ENCODE measurements at regions not wholly inside any gene's neighbourhood (a gene's known extent, or its start where the extent isn't known, plus 50 kb on each side); places are given as distances from the start of the nearest gene placed in this dataset.

DNA sequence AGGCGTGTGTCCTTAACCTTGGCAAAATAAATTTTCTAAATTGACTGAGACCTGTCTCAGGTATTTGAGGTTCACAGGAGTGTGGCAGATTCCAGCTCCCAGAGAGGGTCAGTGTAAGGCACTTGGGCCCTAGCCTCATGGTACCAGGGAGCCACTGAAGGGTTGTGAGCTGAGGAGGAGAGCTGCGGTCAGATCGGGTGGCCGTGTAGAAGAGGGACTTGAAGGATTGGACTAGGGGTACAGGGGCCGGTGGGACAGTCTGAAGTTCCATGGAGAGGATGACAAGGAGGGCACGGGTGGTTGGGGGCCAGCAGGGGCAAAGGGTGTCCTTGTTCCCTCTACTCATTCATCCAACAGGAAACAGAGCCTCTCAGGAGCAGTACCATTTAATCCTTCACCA is 327.0 kb upstream of the HS6ST1 start:
- no peak overlapping the region for H3K4me3 ChIP-seq (ENCODE audit: low read depth, low read length)
- no peaks in the 10 kb centered on the region for H3K36me3 ChIP-seq (ENCODE audit: control insufficient read depth, insufficient read depth, low read length)
- H3K9me3 ChIP-seq (ENCODE audit: control insufficient read depth, insufficient read depth, low read depth, low read length), result no peaks in the 10 kb centered on the region
- H3K9ac ChIP-seq (ENCODE audit: low read length), result peak overlapping the region; percentile 8
- peaks cover 38% of the 10 kb centered on the region for H3K4me1 ChIP-seq (ENCODE audit: control insufficient read depth, insufficient read depth, low read length)
- peaks cover 5% of the 10 kb centered on the region; the same call in 1 of the 2 replicates for H3K27me3 ChIP-seq (ENCODE audit: control insufficient read depth, insufficient read depth, low read length)
- peak overlapping the region; percentile 2; the same call in 1 of the 2 replicates for H3K27ac ChIP-seq (ENCODE audit: low read depth, low read length)

DNA sequence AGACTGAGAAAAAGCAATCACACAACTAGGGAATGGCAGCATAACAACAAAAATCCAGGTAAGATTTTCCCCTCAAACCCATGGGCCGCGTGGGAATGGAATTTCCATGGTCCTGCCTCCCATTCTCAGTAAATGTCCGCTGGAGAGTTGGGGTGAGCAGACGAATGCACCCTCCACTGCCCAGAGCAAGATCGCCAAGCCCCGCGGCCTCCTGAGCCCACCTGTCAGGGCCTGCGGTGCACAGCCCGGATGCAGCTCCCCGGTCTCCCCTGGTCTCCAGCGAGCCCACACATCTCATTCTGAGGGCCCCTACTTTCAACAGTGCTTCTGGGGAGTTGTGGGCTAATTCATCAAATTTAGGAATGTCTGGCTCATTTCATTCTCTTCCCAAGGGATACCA is 327.4 kb upstream of the HS6ST1 start:
- no peak overlapping the region for H3K9ac ChIP-seq (ENCODE audit: low read length)
- H3K27me3 ChIP-seq (ENCODE audit: control insufficient read depth, insufficient read depth, low read length), result peaks cover 5% of the 10 kb centered on the region; the same call in 1 of the 2 replicates
- no peak overlapping the region for H3K4me3 ChIP-seq (ENCODE audit: low read depth, low read length)
- H3K9me3 ChIP-seq (ENCODE audit: control insufficient read depth, insufficient read depth, low read depth, low read length), result no peaks in the 10 kb centered on the region
- H3K36me3 ChIP-seq (ENCODE audit: control insufficient read depth, insufficient read depth, low read length), result no peaks in the 10 kb centered on the region
- no peak overlapping the region for H3K27ac ChIP-seq (ENCODE audit: low read depth, low read length)
- peaks cover 35% of the 10 kb centered on the region for H3K4me1 ChIP-seq (ENCODE audit: control insufficient read depth, insufficient read depth, low read length)

GRCh38 chr2:128646691-128647090 is 328.0 kb upstream of the HS6ST1 start:
- H3K9me3 ChIP-seq (ENCODE audit: control insufficient read depth, insufficient read depth, low read depth, low read length), result no peaks in the 10 kb centered on the region
- H3K27ac ChIP-seq (ENCODE audit: low read depth, low read length), result no peak overlapping the region
- no peak overlapping the region for H3K9ac ChIP-seq (ENCODE audit: low read length)
- H3K36me3 ChIP-seq (ENCODE audit: control insufficient read depth, insufficient read depth, low read length), result no peaks in the 10 kb centered on the region
- H3K27me3 ChIP-seq (ENCODE audit: control insufficient read depth, insufficient read depth, low read length), result 0 out of 2 replicates have a peak, but pooled peaks cover 5% of the 10 kb centered on the region
- no peak overlapping the region for H3K4me3 ChIP-seq (ENCODE audit: low read depth, low read length)
- H3K4me1 ChIP-seq (ENCODE audit: control insufficient read depth, insufficient read depth, low read length), result peaks cover 35% of the 10 kb centered on the region

GRCh38 chr2:128651000-128651399 is 332.3 kb upstream of the HS6ST1 start:
- Histone ChIP-seq H3K36me3 (ENCODE audit: control insufficient read depth, insufficient read depth, low read length) (no peaks in the 10 kb centered on the region), H3K4me3 (ENCODE audit: low read depth, low read length) (no peak overlapping the region), H3K9ac (ENCODE audit: low read length) (no peak overlapping the region), H3K9me3 (ENCODE audit: control insufficient read depth, insufficient read depth, low read depth, low read length) (no peaks in the 10 kb centered on the region), H3K27me3 (ENCODE audit: control insufficient read depth, insufficient read depth, low read length) (no peaks in the 10 kb centered on the region), H3K4me1 (ENCODE audit: control insufficient read depth, insufficient read depth, low read length) (peaks cover 3% of the 10 kb centered on the region), H3K27ac (ENCODE audit: low read depth, low read length) (no peak overlapping the region)

GRCh38 chr2:128654408-128654807 is 335.7 kb upstream of the HS6ST1 start:
- Histone ChIP-seq H3K4me3 (ENCODE audit: low read depth, low read length) (no peak overlapping the region), H3K27me3 (ENCODE audit: control insufficient read depth, insufficient read depth, low read length) (no peaks in the 10 kb centered on the region), H3K27ac (ENCODE audit: low read depth, low read length) (no peak overlapping the region), H3K9me3 (ENCODE audit: control insufficient read depth, insufficient read depth, low read depth, low read length) (no peaks in the 10 kb centered on the region), H3K9ac (ENCODE audit: low read length) (no peak overlapping the region), H3K4me1 (ENCODE audit: control insufficient read depth, insufficient read depth, low read length) (no peaks in the 10 kb centered on the region), H3K36me3 (ENCODE audit: control insufficient read depth, insufficient read depth, low read length) (no peaks in the 10 kb centered on the region)

DNA sequence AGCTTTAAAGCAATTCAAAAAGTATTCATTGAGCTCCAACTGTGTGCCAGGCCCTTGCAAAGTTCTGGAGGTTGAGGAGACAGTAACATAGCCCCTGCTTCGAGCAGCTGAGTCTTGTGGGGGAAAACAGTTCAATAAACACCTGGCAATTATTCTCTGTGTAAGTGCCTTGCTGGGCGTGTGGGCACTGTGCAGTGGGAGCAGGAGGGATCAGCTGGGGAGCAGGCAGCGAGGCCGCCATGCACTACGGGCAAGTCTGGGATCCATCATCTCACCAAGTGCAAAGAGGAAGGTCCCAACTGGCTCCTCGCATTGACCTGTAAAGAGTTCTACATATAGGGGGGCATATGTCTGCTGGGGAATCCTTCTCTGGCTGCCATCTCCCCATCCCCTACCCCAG is 342.2 kb upstream of the HS6ST1 start:
- H3K4me3 ChIP-seq (ENCODE audit: low read depth, low read length), result no peak overlapping the region
- no peak overlapping the region for H3K9ac ChIP-seq (ENCODE audit: low read length)
- no peaks in the 10 kb centered on the region for H3K36me3 ChIP-seq (ENCODE audit: control insufficient read depth, insufficient read depth, low read length)
- H3K27ac ChIP-seq (ENCODE audit: low read depth, low read length), result no peak overlapping the region
- H3K27me3 ChIP-seq (ENCODE audit: control insufficient read depth, insufficient read depth, low read length), result no peaks in the 10 kb centered on the region
- no peaks in the 10 kb centered on the region for H3K9me3 ChIP-seq (ENCODE audit: control insufficient read depth, insufficient read depth, low read depth, low read length)
- H3K4me1 ChIP-seq (ENCODE audit: control insufficient read depth, insufficient read depth, low read length), result peaks cover 9% of the 10 kb centered on the region

DNA sequence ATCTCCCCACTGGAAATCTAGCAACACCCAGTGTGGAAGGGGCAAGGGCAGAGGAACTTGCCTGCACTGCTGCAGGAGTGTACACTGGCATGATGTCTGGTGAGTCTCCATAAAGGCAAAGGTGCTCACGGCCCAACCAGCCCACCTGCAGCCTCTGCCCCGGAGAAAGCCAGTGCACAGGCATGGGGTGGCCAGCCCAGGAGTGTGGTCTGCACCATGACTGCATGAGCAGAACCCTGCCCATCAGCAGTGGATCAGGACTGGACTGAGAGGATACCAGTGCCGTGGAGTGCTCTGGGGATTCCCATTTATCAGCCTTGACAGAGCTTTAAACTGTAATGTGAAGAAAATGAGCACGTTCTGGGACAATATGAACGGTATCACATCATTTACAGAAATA is 342.6 kb upstream of the HS6ST1 start:
- no peaks in the 10 kb centered on the region for H3K9me3 ChIP-seq (ENCODE audit: control insufficient read depth, insufficient read depth, low read depth, low read length)
- H3K36me3 ChIP-seq (ENCODE audit: control insufficient read depth, insufficient read depth, low read length), result no peaks in the 10 kb centered on the region
- no peaks in the 10 kb centered on the region for H3K27me3 ChIP-seq (ENCODE audit: control insufficient read depth, insufficient read depth, low read length)
- H3K4me3 ChIP-seq (ENCODE audit: low read depth, low read length), result no peak overlapping the region
- H3K9ac ChIP-seq (ENCODE audit: low read length), result no peak overlapping the region
- H3K27ac ChIP-seq (ENCODE audit: low read depth, low read length), result no peak overlapping the region
- peaks cover 9% of the 10 kb centered on the region for H3K4me1 ChIP-seq (ENCODE audit: control insufficient read depth, insufficient read depth, low read length)

GRCh38 chr2:128662051-128662471 is 343.4 kb upstream of the HS6ST1 start:
- Histone ChIP-seq H3K36me3 (ENCODE audit: control insufficient read depth, insufficient read depth, low read length) (no peaks in the 10 kb centered on the region), H3K9ac (ENCODE audit: low read length) (no peak overlapping the region), H3K4me3 (ENCODE audit: low read depth, low read length) (no peak overlapping the region), H3K27ac (ENCODE audit: low read depth, low read length) (no peak overlapping the region), H3K9me3 (ENCODE audit: control insufficient read depth, insufficient read depth, low read depth, low read length) (no peaks in the 10 kb centered on the region), H3K27me3 (ENCODE audit: control insufficient read depth, insufficient read depth, low read length) (no peaks in the 10 kb centered on the region), H3K4me1 (ENCODE audit: control insufficient read depth, insufficient read depth, low read length) (peaks cover 9% of the 10 kb centered on the region)

DNA sequence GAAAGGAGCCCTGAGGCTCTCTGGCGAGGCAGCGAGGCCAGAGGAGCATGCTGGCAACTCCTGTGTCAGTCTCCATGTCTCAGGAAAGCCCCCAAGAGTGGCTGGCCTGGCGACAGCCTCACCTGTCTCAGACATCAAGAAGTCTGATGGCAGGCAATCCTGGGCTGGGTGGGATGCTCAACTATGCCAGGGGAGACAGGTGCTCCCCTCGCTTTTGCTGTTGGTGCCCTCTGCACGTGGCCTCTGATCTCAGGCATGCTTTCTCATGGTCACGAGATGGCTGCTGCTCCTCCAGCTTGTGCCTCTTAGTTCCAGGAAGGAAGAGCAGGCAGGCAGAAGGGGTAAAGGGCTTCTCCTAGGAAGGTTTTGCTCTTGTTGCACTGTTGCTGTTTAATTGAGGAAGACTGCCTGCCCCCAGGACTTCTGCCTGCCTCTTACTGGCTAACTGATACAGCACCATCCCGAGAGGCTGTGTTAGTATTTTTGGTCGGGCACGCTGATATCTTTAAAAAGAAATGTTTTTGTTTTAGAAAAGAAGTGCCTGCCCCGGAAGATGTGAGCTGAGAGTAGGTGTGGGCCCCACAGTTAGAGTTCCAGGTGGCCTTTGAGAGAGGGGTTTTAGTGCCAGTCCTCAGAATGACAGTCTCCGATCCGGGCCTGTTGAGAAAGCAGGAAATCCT is 344.8 kb upstream of the HS6ST1 start:
- Histone ChIP-seq H3K27ac (ENCODE audit: low read depth, low read length) (no peak overlapping the region), H3K36me3 (ENCODE audit: control insufficient read depth, insufficient read depth, low read length) (no peaks in the 10 kb centered on the region), H3K4me1 (ENCODE audit: control insufficient read depth, insufficient read depth, low read length) (peaks cover 9% of the 10 kb centered on the region), H3K9me3 (ENCODE audit: control insufficient read depth, insufficient read depth, low read depth, low read length) (no peaks in the 10 kb centered on the region), H3K9ac (ENCODE audit: low read length) (no peak overlapping the region), H3K4me3 (ENCODE audit: low read depth, low read length) (no peak overlapping the region), H3K27me3 (ENCODE audit: control insufficient read depth, insufficient read depth, low read length) (no peaks in the 10 kb centered on the region)

GRCh38 chr2:128664499-128664971 is 345.9 kb upstream of the HS6ST1 start:
- H3K9ac ChIP-seq (ENCODE audit: low read length), result no peak overlapping the region
- H3K36me3 ChIP-seq (ENCODE audit: control insufficient read depth, insufficient read depth, low read length), result no peaks in the 10 kb centered on the region
- no peak overlapping the region for H3K4me3 ChIP-seq (ENCODE audit: low read depth, low read length)
- H3K4me1 ChIP-seq (ENCODE audit: control insufficient read depth, insufficient read depth, low read length), result peaks cover 9% of the 10 kb centered on the region
- no peak overlapping the region for H3K27ac ChIP-seq (ENCODE audit: low read depth, low read length)
- H3K9me3 ChIP-seq (ENCODE audit: control insufficient read depth, insufficient read depth, low read depth, low read length), result no peaks in the 10 kb centered on the region
- H3K27me3 ChIP-seq (ENCODE audit: control insufficient read depth, insufficient read depth, low read length), result no peaks in the 10 kb centered on the region

- Histone ChIP-seq H3K9ac (ENCODE audit: low read length) (no peak overlapping the region), H3K27me3 (ENCODE audit: control insufficient read depth, insufficient read depth, low read length) (no peaks in the 10 kb centered on the region), H3K27ac (ENCODE audit: low read depth, low read length) (no peak overlapping the region), H3K9me3 (ENCODE audit: control insufficient read depth, insufficient read depth, low read depth, low read length) (no peaks in the 10 kb centered on the region), H3K4me3 (ENCODE audit: low read depth, low read length) (no peak overlapping the region), H3K36me3 (ENCODE audit: control insufficient read depth, insufficient read depth, low read length) (no peaks in the 10 kb centered on the region), H3K4me1 (ENCODE audit: control insufficient read depth, insufficient read depth, low read length) (peaks cover 9% of the 10 kb centered on the region)
Observed at GRCh38 chr2:128665113-128665512, 346.4 kb upstream of the HS6ST1 start.
